Activated CD8-positive, alpha-beta T cell treated with anti-CD3 and anti-CD28 coated beads for 36 hours (primary cell): ENCODE measurements at regions not wholly inside any gene's neighbourhood (a gene's known extent, or its start where the extent isn't known, plus 50 kb on each side); places are given as distances from the start of the nearest gene placed in this dataset.

ENCODE experiments used
- ATAC-seq: fragments of 200-7000 bp; cut with Tn5 transposase; one replicate; pipeline ENCODE4 v1.10.0; 2021; ENCODE audit warnings: mild to moderate bottlenecking, moderate library complexity
- CTCF ChIA-PET: fragments of 350-600 bp; sonication (Branson Sonifier 250); formaldehyde crosslinking; loops from one replicate; lab custom pipeline; 2021; ENCODE audit warnings: antibody characterized with exemption; lab: Charles Lee
- POLR2A ChIA-PET: fragments of 350-600 bp; sonication (Branson Sonifier 250); formaldehyde crosslinking; loops from one replicate; lab custom pipeline; 2021; ENCODE audit warnings: antibody characterized with exemption; lab: Charles Lee
- DNase-seq: peaks from one replicate; pipeline ENCODE4 v3.0.0-alpha.2; 2020
- H3K27ac Mint-ChIP-seq: one replicate; pipeline ENCODE4 v1.8.0; 2021; ENCODE audit warnings: mild to moderate bottlenecking, mixed read lengths
- H3K27me3 Mint-ChIP-seq: one replicate; pipeline ENCODE4 v1.8.0; 2021; ENCODE audit warnings: mixed read lengths
- H3K36me3 Mint-ChIP-seq: one replicate; pipeline ENCODE4 v1.8.0; 2021; ENCODE audit warnings: low read depth, mixed read lengths
- H3K4me1 Mint-ChIP-seq: one replicate; pipeline ENCODE4 v1.8.0; 2021; ENCODE audit warnings: low read depth, mixed read lengths
- H3K4me3 Mint-ChIP-seq: one replicate; pipeline ENCODE4 v1.8.0; 2021; ENCODE audit warnings: mild to moderate bottlenecking, moderate library complexity, mixed read lengths
- H3K9me3 Mint-ChIP-seq: one replicate; pipeline ENCODE4 v1.8.0; 2021; ENCODE audit warnings: mixed read lengths
- CTCF ChIP-seq: fragments of 200-600 bp; IDR thresholded peaks from one replicate; pipeline ENCODE4 v1.8.0; 2022; ENCODE audit warnings: antibody characterized with exemption, mild to moderate bottlenecking
- intact Hi-C: fragments of 100-400 bp; cut with micrococcal nuclease; formaldehyde crosslinking; loops from one replicate; pipeline ENCODE4 v1.10.0; 2022

- CTCF ChIA-PET: no interaction called here
- intact Hi-C loops: no loop called here
These were observed 256.0 kb upstream of the MKI67 start for GRCh38 chr10:128382225-128382624.

GRCh38 chr10:128384831-128385230 is 258.6 kb upstream of the MKI67 start:
- Mint-ChIP-seq H3K9me3 (no peaks in the 10 kb centered on the region), H3K4me1 (no peaks in the 10 kb centered on the region), H3K27ac (no peak overlapping the region), H3K4me3 (no peak overlapping the region), H3K36me3 (no peaks in the 10 kb centered on the region), H3K27me3 (peaks cover 2% of the 10 kb centered on the region)
- CTCF ChIA-PET: no interaction called here
- no peak for DNase-seq
- intact Hi-C loops: no loop called here
- ATAC-seq: no peak
- POLR2A ChIA-PET: no interaction called here
- no peak for TF ChIP-seq CTCF

More at GRCh38 chr10:128382225-128382624, 256.0 kb upstream of the MKI67 start:
- no peak overlapping the region for H3K4me3 Mint-ChIP-seq
- no peak for TF ChIP-seq CTCF
- no peak for ATAC-seq
- no peaks in the 10 kb centered on the region for H3K9me3 Mint-ChIP-seq
- no peaks in the 10 kb centered on the region for H3K36me3 Mint-ChIP-seq
- H3K27me3 Mint-ChIP-seq: peaks cover 2% of the 10 kb centered on the region
- H3K27ac Mint-ChIP-seq: no peak overlapping the region
- DNase-seq: no peak
- H3K4me1 Mint-ChIP-seq: no peaks in the 10 kb centered on the region
- POLR2A ChIA-PET: no interaction called here

- Mint-ChIP-seq H3K4me1 (no peaks in the 10 kb centered on the region), H3K36me3 (no peaks in the 10 kb centered on the region), H3K27me3 (peaks cover 2% of the 10 kb centered on the region), H3K4me3 (no peak overlapping the region), H3K9me3 (no peaks in the 10 kb centered on the region), H3K27ac (no peak overlapping the region)
- CTCF ChIA-PET: no interaction called here
- intact Hi-C loops: no loop called here
- TF ChIP-seq CTCF: no peak
- no peak for DNase-seq
- ATAC-seq: no peak
- POLR2A ChIA-PET: no interaction called here
These were observed 260.0 kb upstream of the MKI67 start for GRCh38 chr10:128386231-128386630.

- no peak for TF ChIP-seq CTCF
- H3K4me3 Mint-ChIP-seq: no peak overlapping the region
- H3K4me1 Mint-ChIP-seq: no peaks in the 10 kb centered on the region
- CTCF ChIA-PET: no interaction called here
- intact Hi-C loops: no loop called here
- DNase-seq (no peak), ATAC-seq (no peak)
- H3K36me3 Mint-ChIP-seq: no peaks in the 10 kb centered on the region
- H3K9me3 Mint-ChIP-seq: no peaks in the 10 kb centered on the region
- peaks cover 2% of the 10 kb centered on the region for H3K27me3 Mint-ChIP-seq
- POLR2A ChIA-PET: no interaction called here
- no peak overlapping the region for H3K27ac Mint-ChIP-seq
These were observed 260.8 kb upstream of the MKI67 start for GRCh38 chr10:128386816-128387604.

GRCh38 chr10:128390596-128390995 is 264.4 kb upstream of the MKI67 start:
- H3K36me3 Mint-ChIP-seq: no peaks in the 10 kb centered on the region
- H3K27ac Mint-ChIP-seq: no peak overlapping the region
- no peak overlapping the region for H3K4me3 Mint-ChIP-seq
- H3K9me3 Mint-ChIP-seq: no peaks in the 10 kb centered on the region
- intact Hi-C loops: no loop called here
- ChIA-PET POLR2A (no interaction called here), CTCF (no interaction called here)
- no peaks in the 10 kb centered on the region for H3K4me1 Mint-ChIP-seq
- no peak for ATAC-seq
- DNase-seq: no peak
- TF ChIP-seq CTCF: no peak
- H3K27me3 Mint-ChIP-seq: peaks cover 2% of the 10 kb centered on the region
